PC-9 (cell line): ENCODE measurements at regions not wholly inside any gene's neighbourhood (a gene's known extent, or its start where the extent isn't known, plus 50 kb on each side); places are given as distances from the start of the nearest gene placed in this dataset.
"Not testable (repeated sequence)": the region's sequence is repeated elsewhere in the genome, so short reads cannot be mapped to it uniquely, and the experiment has no call there.

Experiments
- BruUV-seq: library from RNA; stranded (reverse); fragments of 400-500 nt; replicated peaks from 2 replicates; lab custom pipeline; 2021; lab: Mats Ljungman, UMichigan
- CTCF ChIA-PET: fragments of 300-600 bp; sonication (Branson Sonifier 250); formaldehyde crosslinking; loops from one replicate; lab custom pipeline; 2022; ENCODE audit warnings: antibody characterized with exemption; lab: Charles Lee
- POLR2A ChIA-PET: fragments of 300-600 bp; sonication (Branson Sonifier 250); formaldehyde crosslinking; loops from one replicate; lab custom pipeline; 2022; ENCODE audit warnings: antibody characterized with exemption; ENCODE audit not compliant: unreplicated experiment; lab: Charles Lee
- DNase-seq, 2 experiments: peaks; one replicate each; pipeline versions ENCODE4 v3.0.0 to v3.0.0-alpha.2; 2015 to 2022; ENCODE audit warnings: mixed read lengths in 1 of 2
- H2AFZ ChIP-seq: fragments of 200-600 bp; sonication (generic); 2 replicates; pipeline ENCODE4 v1.8.1; 2017; ENCODE audit warnings: antibody characterized with exemption
- H3F3A ChIP-seq: fragments of 200-600 bp; sonication (generic); 2 replicates; pipeline ENCODE4 v1.8.1; 2017; ENCODE audit warnings: antibody characterized with exemption, mild to moderate bottlenecking, low read depth; ENCODE audit not compliant: insufficient read depth
- H3K27ac ChIP-seq: fragments of 200-600 bp; sonication (generic); 2 replicates; pipeline ENCODE4 v1.6.1; 2016; ENCODE audit warnings: mixed run types
- H3K27me3 ChIP-seq: fragments of 200-600 bp; sonication (generic); 2 replicates; pipeline ENCODE4 v1.6.1; 2016; ENCODE audit warnings: low read depth, mixed run types; ENCODE audit not compliant: insufficient read depth
- H3K36me3 ChIP-seq: fragments of 200-600 bp; sonication (generic); 2 replicates; pipeline ENCODE4 v1.6.1; 2016; ENCODE audit warnings: low read depth, mixed run types
- H3K4me1 ChIP-seq: fragments of 200-600 bp; sonication (generic); replicated peaks from 2 replicates; pipeline ENCODE4 v1.6.1; 2016; ENCODE audit warnings: mixed run types; ENCODE audit not compliant: insufficient read depth
- H3K4me2 ChIP-seq: fragments of 200-600 bp; sonication (generic); 2 replicates; pipeline ENCODE4 v1.6.1; 2017; ENCODE audit warnings: mixed run types
- H3K4me3 ChIP-seq: fragments of 200-600 bp; sonication (generic); 2 replicates; pipeline ENCODE4 v1.6.1; 2016; ENCODE audit warnings: mixed run types
- H3K79me2 ChIP-seq: fragments of 200-600 bp; sonication (generic); 2 replicates; pipeline ENCODE4 v1.6.1; 2017; ENCODE audit warnings: low read depth, mixed run types
- H3K9me2 ChIP-seq: fragments of 200-600 bp; sonication (generic); 2 replicates; pipeline ENCODE4 v1.8.1; 2017; ENCODE audit warnings: mild to moderate bottlenecking; ENCODE audit not compliant: insufficient read depth
- H3K9me3 ChIP-seq: fragments of 200-600 bp; sonication (generic); 2 replicates; pipeline ENCODE4 v1.8.1; 2016; ENCODE audit warnings: low read depth; ENCODE audit not compliant: insufficient read depth
- H4K20me1 ChIP-seq: fragments of 200-600 bp; sonication (generic); 2 replicates; pipeline ENCODE4 v1.8.1; 2017; ENCODE audit not compliant: insufficient read depth
- EZH2 ChIP-seq: fragments of 200-600 bp; sonication (generic); IDR thresholded peaks from 2 replicates; pipeline ENCODE4 v1.8.0; 2017; ENCODE audit warnings: antibody characterized with exemption, low read depth
- intact Hi-C: fragments of 100-400 bp; cut with micrococcal nuclease; formaldehyde crosslinking; loops from one replicate; pipeline ENCODE4 v1.10.0; 2022; ENCODE audit not compliant: unreplicated experiment
- TF ChIP-seq, protein P1 (sequence below): fragments of 200-600 bp; sonication (generic); conservative IDR thresholded peaks from 2 replicates; pipeline ENCODE4 v1.6.1; 2017; ENCODE audit warnings: mixed run types, antibody characterized with exemption, mild to moderate bottlenecking, moderate library complexity

DNA sequence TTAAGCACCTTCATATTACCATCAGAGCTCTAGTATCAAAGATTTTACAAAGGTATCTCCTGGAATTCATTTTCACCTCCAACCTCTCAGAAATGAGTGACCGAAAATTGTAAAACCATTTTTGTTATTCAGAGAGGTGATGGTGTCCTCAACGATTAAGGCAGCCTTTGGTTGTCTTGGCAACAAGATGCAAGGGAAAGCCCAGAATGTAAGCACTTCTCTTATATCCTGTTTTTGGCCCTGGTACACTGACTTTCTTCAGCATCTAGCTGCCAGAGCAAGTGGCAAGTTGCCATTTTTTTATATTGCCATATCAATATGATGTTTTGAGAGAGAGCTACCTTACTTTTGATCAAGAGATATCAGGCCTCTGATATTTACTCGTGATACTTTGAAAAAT lies 384.9 kb upstream of the NECTIN3 start:
- no peak for TF ChIP-seq EZH2
- TF ChIP-seq, protein P1, sequence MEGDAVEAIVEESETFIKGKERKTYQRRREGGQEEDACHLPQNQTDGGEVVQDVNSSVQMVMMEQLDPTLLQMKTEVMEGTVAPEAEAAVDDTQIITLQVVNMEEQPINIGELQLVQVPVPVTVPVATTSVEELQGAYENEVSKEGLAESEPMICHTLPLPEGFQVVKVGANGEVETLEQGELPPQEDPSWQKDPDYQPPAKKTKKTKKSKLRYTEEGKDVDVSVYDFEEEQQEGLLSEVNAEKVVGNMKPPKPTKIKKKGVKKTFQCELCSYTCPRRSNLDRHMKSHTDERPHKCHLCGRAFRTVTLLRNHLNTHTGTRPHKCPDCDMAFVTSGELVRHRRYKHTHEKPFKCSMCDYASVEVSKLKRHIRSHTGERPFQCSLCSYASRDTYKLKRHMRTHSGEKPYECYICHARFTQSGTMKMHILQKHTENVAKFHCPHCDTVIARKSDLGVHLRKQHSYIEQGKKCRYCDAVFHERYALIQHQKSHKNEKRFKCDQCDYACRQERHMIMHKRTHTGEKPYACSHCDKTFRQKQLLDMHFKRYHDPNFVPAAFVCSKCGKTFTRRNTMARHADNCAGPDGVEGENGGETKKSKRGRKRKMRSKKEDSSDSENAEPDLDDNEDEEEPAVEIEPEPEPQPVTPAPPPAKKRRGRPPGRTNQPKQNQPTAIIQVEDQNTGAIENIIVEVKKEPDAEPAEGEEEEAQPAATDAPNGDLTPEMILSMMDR: no peak
- no peaks in the 10 kb centered on the region for H3K79me2 ChIP-seq
- no peak for DNase-seq
- 0 out of 2 replicates have a peak, but pooled peaks cover 5% of the 10 kb centered on the region for H3K9me2 ChIP-seq
- H3K36me3 ChIP-seq: no peaks in the 10 kb centered on the region
- H3K9me3 ChIP-seq: no peaks in the 10 kb centered on the region
- H3K4me2 ChIP-seq: no peak overlapping the region
- no peak overlapping the region for H2AFZ ChIP-seq
- BruUV-seq: no TSS peak
- H3K4me1 ChIP-seq: no peaks in the 10 kb centered on the region
- H3F3A ChIP-seq: no peaks in the 10 kb centered on the region
- no peak overlapping the region for H3K4me3 ChIP-seq
- no peak overlapping the region for H3K27ac ChIP-seq
- ChIA-PET POLR2A (no interaction called here), CTCF (no interaction called here)
- intact Hi-C loops: no loop called here
- H3K27me3 ChIP-seq: no peaks in the 10 kb centered on the region
- H4K20me1 ChIP-seq: no peaks in the 10 kb centered on the region

DNA sequence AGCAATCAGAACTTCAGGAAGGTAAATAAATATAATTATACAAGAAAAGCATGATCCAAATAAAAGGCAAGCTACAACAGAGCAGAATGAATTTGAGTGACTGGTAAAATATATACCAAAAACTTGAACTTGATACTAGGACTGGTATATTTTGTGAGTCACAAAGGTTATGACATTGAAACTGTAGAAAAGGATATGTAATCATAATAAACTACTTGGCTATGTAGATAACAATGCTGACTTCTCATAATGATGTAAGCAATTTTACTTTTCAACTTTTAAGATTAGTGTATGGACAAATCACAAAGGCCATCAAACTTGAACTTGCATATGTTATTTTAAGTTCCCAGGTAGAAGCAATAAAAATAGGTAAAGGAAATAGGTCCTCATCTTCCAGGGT lies 384.5 kb upstream of the NECTIN3 start:
- Histone ChIP-seq H4K20me1 (no peaks in the 10 kb centered on the region), H3K9me3 (no peaks in the 10 kb centered on the region), H3K4me2 (no peak overlapping the region), H2AFZ (no peak overlapping the region), H3K79me2 (no peaks in the 10 kb centered on the region), H3K4me1 (no peaks in the 10 kb centered on the region), H3K36me3 (no peaks in the 10 kb centered on the region), H3K4me3 (no peak overlapping the region), H3K9me2 (0 out of 2 replicates have a peak, but pooled peaks cover 5% of the 10 kb centered on the region), H3K27me3 (no peaks in the 10 kb centered on the region), H3F3A (no peaks in the 10 kb centered on the region), H3K27ac (no peak overlapping the region)
- CTCF ChIA-PET: no interaction called here
- DNase-seq: peak in 1 of 2 experiments; percentile 16
- intact Hi-C loops: no loop called here
- POLR2A ChIA-PET: no interaction called here
- no TSS peak for BruUV-seq
- no peak for TF ChIP-seq EZH2
- TF ChIP-seq, protein P1: no peak

DNA sequence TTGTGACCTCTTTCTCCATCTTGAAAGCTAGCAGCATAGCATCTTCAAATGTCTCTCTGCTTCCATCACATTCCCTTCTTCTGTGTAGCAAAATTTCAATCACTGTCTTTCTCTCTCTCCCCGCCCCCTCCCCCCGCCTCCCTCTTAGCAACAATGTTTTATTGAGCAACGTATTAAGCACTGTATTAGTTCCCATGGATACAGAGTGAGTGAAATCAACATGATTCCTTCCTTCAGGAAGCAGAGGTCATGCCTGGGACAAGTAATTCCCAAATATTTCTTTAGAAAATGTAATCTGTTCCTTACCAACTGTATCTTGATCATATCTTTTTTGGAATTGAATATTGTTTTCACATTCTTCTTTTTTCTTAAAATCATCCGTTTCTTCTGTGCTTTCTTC lies 373.7 kb upstream of the NECTIN3 start:
- ChIA-PET CTCF (interaction anchor here (0.7 kb wide), 1 partner anchor 40 kb away, joined by 3 read pairs; no protein-coding TSS in a partner anchor), POLR2A (no interaction called here)
- Histone ChIP-seq H3K9me3 (no peaks in the 10 kb centered on the region), H4K20me1 (no peaks in the 10 kb centered on the region), H3K27me3 (no peaks in the 10 kb centered on the region), H3K4me3 (no peak overlapping the region), H3K27ac (no peak overlapping the region), H3K79me2 (no peaks in the 10 kb centered on the region), H3K4me2 (no peak overlapping the region), H3F3A (no peaks in the 10 kb centered on the region), H3K4me1 (no peaks in the 10 kb centered on the region), H2AFZ (no peak overlapping the region), H3K36me3 (no peaks in the 10 kb centered on the region), H3K9me2 (no peaks in the 10 kb centered on the region)
- intact Hi-C loops: no loop called here
- TF ChIP-seq EZH2: no peak
- TF ChIP-seq, protein P1: no peak
- BruUV-seq: no TSS peak
- DNase-seq: no peak

DNA sequence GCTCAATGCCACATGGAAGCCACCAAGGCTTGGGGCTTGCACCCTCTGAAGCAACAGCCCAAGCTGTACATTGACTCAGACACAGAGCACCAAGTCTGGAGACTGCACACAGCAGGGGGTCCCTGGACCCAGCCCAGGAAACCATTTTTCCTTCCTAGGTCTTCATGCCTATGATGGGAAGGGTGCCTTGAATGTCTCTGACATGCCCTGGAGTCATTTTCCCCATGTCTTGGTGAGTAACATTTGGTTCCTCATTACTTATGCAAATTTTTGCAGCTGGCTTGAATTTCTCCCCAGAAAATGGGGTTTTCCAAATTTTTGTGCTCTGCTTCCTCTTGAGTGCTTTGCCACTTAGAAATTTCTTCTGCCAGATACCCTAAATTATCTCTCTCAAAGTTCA lies 367.3 kb upstream of the NECTIN3 start:
- CTCF ChIA-PET, H3K4me2 ChIP-seq, H3K9me3 ChIP-seq, H3K36me3 ChIP-seq, H3K27me3 ChIP-seq, H3K9me2 ChIP-seq, H3K27ac ChIP-seq, H3F3A ChIP-seq, H3K79me2 ChIP-seq, H4K20me1 ChIP-seq, intact Hi-C loops, H2AFZ ChIP-seq, POLR2A ChIA-PET, H3K4me1 ChIP-seq, H3K4me3 ChIP-seq, BruUV-seq, DNase-seq: not testable (repeated sequence)
